Fibroblast of lung (primary cell): ENCODE measurements at regions not wholly inside any gene's neighbourhood (a gene's known extent, or its start where the extent isn't known, plus 50 kb on each side); places are given as distances from the start of the nearest gene placed in this dataset.

Source experiments
- CTCF ChIP-seq, 2 donors: IDR thresholded peaks in 1 of 2; conservative IDR thresholded peaks in 1 of 2; 1 replicate in 1 of 2; 2 replicates in 1 of 2; pipeline ENCODE4 v1.5.1; 2011 to 2012; ENCODE audit warnings: low read length in 2 of 2, control low read depth in 1 of 2, inconsistent platforms in 1 of 2, low read depth in 1 of 2, mild to moderate bottlenecking in 1 of 2
- EZH2 ChIP-seq: IDR thresholded peaks from 2 replicates; pipeline ENCODE4 v1.5.1; 2012; ENCODE audit warnings: low read length, control low read depth, mild to moderate bottlenecking; ENCODE audit errors: missing control alignments

GRCh38 chr20:60585651-60586050, 627.4 kb downstream of the CDH26 start:
- TF ChIP-seq CTCF (conservative IDR thresholded peaks at IDR 0.05 in 1 of 2, IDR thresholded peaks at IDR 0.05 in 1 of 2; ENCODE audit: low read depth in 1 of 2, low read length in 2 of 2) = no peak
- no peak for TF ChIP-seq EZH2
